ENCODE measurements at regions not wholly inside any gene's neighbourhood (a gene's known extent, or its start where the extent isn't known, plus 50 kb on each side); places are given as distances from the start of the nearest gene placed in this dataset.

DNA sequence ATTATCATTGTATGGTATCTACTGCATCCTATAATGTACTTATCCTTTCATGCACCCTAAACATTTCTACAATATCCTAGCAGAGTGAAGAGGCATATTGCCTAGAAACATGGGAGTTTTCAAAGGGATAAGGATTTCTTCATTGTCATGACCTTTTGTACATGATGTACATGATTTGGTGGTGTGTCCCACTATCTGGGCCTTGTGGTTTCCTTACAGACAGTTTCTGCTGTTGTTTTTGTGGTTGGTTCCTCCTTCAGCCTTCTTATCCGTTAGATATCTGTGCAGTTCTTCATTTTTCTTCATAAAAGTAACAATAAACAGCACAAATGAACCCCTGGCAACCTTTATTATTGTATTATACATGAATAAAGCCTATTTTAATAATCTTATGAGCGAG, 70.4 kb upstream of the BACH1 start:
- no peak for DNase-seq (ENCODE audit: low read depth in 2 of 2)

GRCh38 chr21:29230551-29231261, 68.0 kb upstream of the BACH1 start:
- no peak for DNase-seq (ENCODE audit: low read depth in 2 of 2)

- DNase-seq (ENCODE audit: low read depth in 2 of 2), result no peak
These were observed 66.8 kb upstream of the BACH1 start for GRCh38 chr21:29231756-29232529.

GRCh38 chr21:29232530-29233255, 66.0 kb upstream of the BACH1 start:
- DNase-seq (ENCODE audit: low read depth in 2 of 2), result no peak

DNA sequence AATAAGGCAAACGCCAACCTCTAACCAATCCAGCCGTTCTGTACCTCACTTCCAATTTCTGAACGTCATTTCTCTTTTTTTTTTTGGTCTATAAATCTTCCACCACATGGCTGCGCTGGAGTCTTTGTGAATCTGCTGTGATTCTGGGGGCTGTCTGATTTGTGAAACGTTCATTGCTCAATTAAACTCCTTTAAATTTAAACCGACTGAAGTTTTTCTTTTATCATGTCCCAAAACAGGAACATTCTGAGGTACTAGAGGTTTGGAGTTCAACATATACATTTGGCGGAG, 65.5 kb upstream of the BACH1 start:
- no peak for DNase-seq (ENCODE audit: low read depth in 2 of 2)

- peak; percentile 12 to 38 for DNase-seq (ENCODE audit: low read depth in 2 of 2)
These were observed 64.8 kb upstream of the BACH1 start for GRCh38 chr21:29233611-29234540.

- DNase-seq (ENCODE audit: low read depth in 2 of 2), result no peak
These were observed 63.0 kb upstream of the BACH1 start for GRCh38 chr21:29235714-29236197.

DNA sequence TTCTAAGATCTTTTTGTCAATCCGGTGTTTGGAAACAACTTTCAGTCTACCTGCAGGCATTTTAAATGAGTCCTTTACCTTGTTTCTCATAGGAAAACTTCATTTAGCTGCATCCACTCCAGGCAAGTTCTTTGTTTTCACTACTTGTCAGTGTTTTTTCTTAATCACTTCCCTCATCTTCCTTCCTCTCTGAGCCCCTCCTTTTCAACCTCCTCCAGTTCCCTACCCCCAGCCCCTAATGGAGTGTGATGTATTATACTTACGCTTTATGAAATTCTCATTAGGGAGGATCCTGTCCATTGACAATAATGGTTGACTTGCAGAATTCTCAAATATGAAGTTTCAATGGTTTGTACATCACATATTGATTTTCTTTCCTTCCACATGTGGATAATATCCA, 62.5 kb upstream of the BACH1 start:
- no peak for DNase-seq (ENCODE audit: low read depth in 2 of 2)

DNA sequence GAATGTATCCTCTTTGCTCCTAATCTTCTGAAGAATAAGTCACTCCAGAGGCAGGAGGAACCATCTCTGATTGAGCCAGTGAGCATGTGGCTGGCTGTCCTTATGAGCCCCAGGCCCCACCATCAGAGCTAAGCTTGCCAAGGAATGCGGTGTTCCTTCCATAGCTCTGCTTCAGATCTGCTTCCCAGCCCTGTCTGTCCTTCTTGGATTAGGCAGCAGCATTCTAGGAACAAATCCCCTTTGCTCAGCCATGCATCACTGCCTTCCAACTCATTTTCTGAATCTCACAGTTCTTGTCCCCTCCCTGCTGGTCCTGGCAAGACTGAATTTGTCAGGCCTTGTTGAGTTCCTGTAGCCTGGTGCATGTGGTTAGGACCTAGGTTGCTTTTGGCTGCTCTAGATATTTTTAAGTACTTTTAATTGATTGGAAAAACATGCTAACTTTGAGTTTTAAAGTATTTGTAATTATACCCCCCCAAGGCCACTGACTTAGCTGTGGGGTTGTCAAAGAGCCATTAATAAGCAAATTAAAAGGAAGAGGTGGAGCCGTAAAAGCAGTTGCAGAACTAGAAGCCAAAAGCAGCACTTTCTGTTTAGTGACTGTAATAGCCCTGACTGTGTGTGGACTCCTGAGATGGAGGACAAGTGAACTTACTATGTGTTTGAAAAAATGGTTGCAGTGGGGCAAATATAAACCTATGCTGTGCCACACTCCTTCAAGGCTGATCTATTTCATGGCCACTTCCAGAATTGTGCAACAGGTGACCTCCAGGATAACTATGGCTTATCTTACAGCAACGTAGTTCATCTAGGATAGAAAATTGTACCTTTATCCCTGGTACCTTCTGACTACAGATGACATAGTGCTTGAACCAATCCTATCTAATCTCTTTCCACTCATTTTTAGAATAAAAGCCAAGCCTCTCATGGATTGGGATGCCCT, 61.3 kb upstream of the BACH1 start:
- DNase-seq (ENCODE audit: low read depth in 2 of 2), result no peak

DNA sequence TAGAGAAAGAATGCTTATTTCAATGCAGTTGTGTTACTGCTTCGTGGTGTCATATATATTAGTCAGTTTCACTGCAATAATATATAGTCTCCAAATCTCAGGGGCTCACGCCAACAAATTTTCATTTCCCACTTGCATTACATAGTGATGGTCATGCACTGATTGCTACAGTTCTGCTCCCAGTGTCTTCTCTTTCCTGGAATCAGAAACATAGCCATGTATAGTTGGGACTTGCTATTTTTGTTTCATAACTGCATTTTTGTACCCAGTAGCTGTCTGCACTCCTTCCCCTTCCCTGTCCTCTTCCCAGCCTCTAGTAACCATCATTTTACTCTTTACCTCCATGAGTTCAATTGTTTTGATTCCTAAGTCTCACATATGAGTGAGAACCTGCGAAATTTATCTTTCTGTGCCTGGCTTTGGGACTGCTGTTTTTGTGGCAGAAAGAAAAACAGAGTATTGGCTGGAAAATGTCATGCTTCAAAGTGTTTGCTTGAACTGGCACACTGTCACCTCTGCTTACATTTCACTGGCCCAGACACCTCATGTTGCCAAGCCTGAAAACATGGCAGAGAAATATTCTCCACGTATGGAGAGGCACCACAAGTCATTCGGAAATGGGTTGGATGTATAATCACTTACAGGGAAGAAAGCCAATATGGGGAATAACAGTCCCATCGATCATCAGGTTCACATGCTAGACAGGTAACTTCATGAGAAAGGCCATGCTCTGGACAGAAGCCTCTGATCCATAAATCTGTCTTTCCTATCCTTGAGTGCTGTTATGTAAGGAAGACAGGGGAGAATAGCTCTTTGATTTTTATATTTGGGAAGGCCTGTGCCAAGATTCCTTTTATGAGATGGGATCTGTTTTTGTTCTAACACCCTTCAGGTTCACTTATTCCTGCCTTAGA, 60.4 kb upstream of the BACH1 start:
- no peak for DNase-seq (ENCODE audit: low read depth in 2 of 2)

DNA sequence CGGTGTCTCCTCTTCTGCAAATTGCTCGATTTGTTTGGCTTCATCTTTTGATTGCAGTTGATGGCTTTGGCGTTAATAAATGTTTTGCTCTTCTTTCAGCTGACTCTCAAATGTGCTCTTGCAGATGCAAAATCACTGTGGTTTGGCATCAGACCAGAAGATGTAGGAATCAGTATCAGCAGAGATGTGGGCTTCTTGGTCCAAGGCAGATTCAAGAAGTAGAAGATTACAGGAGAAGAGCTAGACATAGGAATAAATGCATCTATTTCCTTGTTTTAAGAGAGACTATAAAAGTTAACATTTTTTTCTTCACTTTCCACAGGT, 59.8 kb upstream of the BACH1 start:
- no peak for DNase-seq (ENCODE audit: low read depth in 2 of 2)

GRCh38 chr21:29240136-29240535, 58.6 kb upstream of the BACH1 start:
- no peak for DNase-seq (ENCODE audit: low read depth in 2 of 2)

GRCh38 chr21:29242201-29242600, 56.5 kb upstream of the BACH1 start:
- no peak for DNase-seq (ENCODE audit: low read depth in 2 of 2)

- no peak for DNase-seq (ENCODE audit: low read depth in 2 of 2)
These were observed 55.5 kb upstream of the BACH1 start for GRCh38 chr21:29243188-29243587.

- peak in 1 of 2 donors; percentile 28 for DNase-seq (ENCODE audit: low read depth in 2 of 2)
These were observed 53.5 kb upstream of the BACH1 start for GRCh38 chr21:29245104-29245643.

GRCh38 chr21:29245863-29246262, 52.9 kb upstream of the BACH1 start:
- no peak for DNase-seq (ENCODE audit: low read depth in 2 of 2)

GRCh38 chr21:29246614-29247013, 52.1 kb upstream of the BACH1 start:
- no peak for DNase-seq (ENCODE audit: low read depth in 2 of 2)

DNA sequence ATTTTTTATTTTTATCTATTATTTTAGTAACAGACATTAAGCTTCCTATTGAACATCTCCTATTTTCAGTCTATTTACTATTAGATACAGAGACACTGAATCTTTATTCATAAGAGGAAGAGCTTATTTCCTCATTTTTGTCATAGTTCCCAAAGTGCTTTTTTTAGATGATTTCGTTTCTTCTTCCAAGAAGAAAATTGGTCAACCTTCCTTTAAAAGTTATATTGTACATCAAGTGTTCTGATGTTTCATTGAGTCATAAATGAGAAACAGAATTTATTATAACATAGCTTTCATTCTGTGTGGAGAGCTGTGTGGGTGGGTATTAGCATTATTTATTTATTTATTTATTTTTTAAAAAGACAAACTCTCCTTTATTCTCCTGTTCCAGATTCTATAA, 50.6 kb upstream of the BACH1 start:
- no peak for DNase-seq (ENCODE audit: low read depth in 2 of 2)
